ENCODE measurements at regions not wholly inside any gene's neighbourhood (a gene's known extent, or its start where the extent isn't known, plus 50 kb on each side); places are given as distances from the start of the nearest gene placed in this dataset.
"Not testable (repeated sequence)": the region's sequence is repeated elsewhere in the genome, so short reads cannot be mapped to it uniquely, and the experiment has no call there.

- no peak for DNase-seq
These were observed 683.1 kb upstream of the POM121L12 start for GRCh38 chr7:52352013-52352981.

- no peak for DNase-seq
These were observed 691.4 kb upstream of the POM121L12 start for GRCh38 chr7:52344015-52344414.

- no peak for DNase-seq
These were observed 695.4 kb upstream of the POM121L12 start for GRCh38 chr7:52340067-52340466.

GRCh38 chr7:52328328-52328727 lies 707.1 kb upstream of the POM121L12 start:
- DNase-seq = not testable (repeated sequence)

GRCh38 chr7:52325237-52325636 lies 710.2 kb upstream of the POM121L12 start:
- no peak for DNase-seq

GRCh38 chr7:52323202-52323746 lies 712.2 kb upstream of the POM121L12 start:
- DNase-seq = no peak

GRCh38 chr7:52320610-52321009 lies 714.8 kb upstream of the POM121L12 start:
- DNase-seq = no peak

GRCh38 chr7:52317921-52318320 lies 717.5 kb upstream of the POM121L12 start:
- DNase-seq = no peak

- DNase-seq = no peak
These were observed 723.5 kb upstream of the POM121L12 start for GRCh38 chr7:52311886-52312285.

- DNase-seq = no peak
These were observed 725.8 kb upstream of the POM121L12 start for GRCh38 chr7:52309631-52310030.

- no peak for DNase-seq
These were observed 732.5 kb upstream of the POM121L12 start for GRCh38 chr7:52302765-52303520.

- no peak for DNase-seq
These were observed 738.3 kb upstream of the POM121L12 start for GRCh38 chr7:52297128-52297527.

GRCh38 chr7:52294942-52295341 lies 740.5 kb upstream of the POM121L12 start:
- no peak for DNase-seq

- no peak for DNase-seq
These were observed 746.2 kb upstream of the POM121L12 start for GRCh38 chr7:52289247-52289646.

- DNase-seq = no peak
These were observed 747.7 kb upstream of the POM121L12 start for GRCh38 chr7:52287698-52288097.

GRCh38 chr7:52285689-52286088 lies 749.7 kb upstream of the POM121L12 start:
- no peak for DNase-seq

GRCh38 chr7:52283335-52283734 lies 752.1 kb upstream of the POM121L12 start:
- no peak for DNase-seq

GRCh38 chr7:52273685-52274610 lies 761.5 kb upstream of the POM121L12 start:
- no peak for DNase-seq

GRCh38 chr7:52271703-52272102 lies 763.7 kb upstream of the POM121L12 start:
- DNase-seq = no peak

GRCh38 chr7:52270301-52270700 lies 765.1 kb upstream of the POM121L12 start:
- no peak for DNase-seq

GRCh38 chr7:52269669-52270068 lies 765.8 kb upstream of the POM121L12 start:
- DNase-seq = no peak

- peak; percentile 19 for DNase-seq
These were observed 774.4 kb upstream of the POM121L12 start for GRCh38 chr7:52261057-52261456.
